22Rv1 (cell line): ENCODE measurements at regions not wholly inside any gene's neighbourhood (a gene's known extent, or its start where the extent isn't known, plus 50 kb on each side); places are given as distances from the start of the nearest gene placed in this dataset.

ENCODE experiments used
- H3K27ac ChIP-seq: fragments of 450-650 bp; 2 replicates; pipeline ENCODE4 v1.5.1; 2017
- CTCF ChIP-seq: fragments of 450-650 bp; IDR thresholded peaks from 2 replicates; pipeline ENCODE4 v1.5.1; 2017; ENCODE audit warnings: mild to moderate bottlenecking
- ZFX ChIP-seq: fragments of 450-650 bp; IDR thresholded peaks from 2 replicates; pipeline ENCODE4 v1.6.1; 2017; ENCODE audit warnings: antibody characterized with exemption, borderline replicate concordance

- TF ChIP-seq ZFX = no peak
- TF ChIP-seq CTCF = no peak
These were observed 188.4 kb downstream of the AEBP2 start for GRCh38 chr12:19627719-19628118.

GRCh38 chr12:19630536-19630935 is 191.2 kb downstream of the AEBP2 start:
- no peak for TF ChIP-seq ZFX
- TF ChIP-seq CTCF = no peak

More at GRCh38 chr12:19627719-19628118, 188.4 kb downstream of the AEBP2 start:
- H3K27ac ChIP-seq = no peak overlapping the region

GRCh38 chr12:19633194-19633593 is 193.9 kb downstream of the AEBP2 start:
- no peak for TF ChIP-seq ZFX

More at GRCh38 chr12:19630536-19630935, 191.2 kb downstream of the AEBP2 start:
- H3K27ac ChIP-seq = no peak overlapping the region

GRCh38 chr12:19633641-19634040 is 194.3 kb downstream of the AEBP2 start:
- no peak overlapping the region for H3K27ac ChIP-seq
- TF ChIP-seq CTCF (no peak), ZFX (no peak)

More at GRCh38 chr12:19633194-19633593, 193.9 kb downstream of the AEBP2 start:
- no peak overlapping the region for H3K27ac ChIP-seq

GRCh38 chr12:19639781-19640415 is 200.6 kb downstream of the AEBP2 start:
- TF ChIP-seq CTCF (no peak), ZFX (no peak)
- no peak overlapping the region for H3K27ac ChIP-seq

- H3K27ac ChIP-seq = no peak overlapping the region
- TF ChIP-seq ZFX = no peak
- TF ChIP-seq CTCF = no peak
These were observed 202.2 kb downstream of the AEBP2 start for GRCh38 chr12:19641235-19642080.

- TF ChIP-seq ZFX = no peak
- no peak overlapping the region for H3K27ac ChIP-seq
These were observed 203.1 kb downstream of the AEBP2 start for GRCh38 chr12:19642345-19642744.

GRCh38 chr12:19643635-19644034 is 204.3 kb downstream of the AEBP2 start:
- H3K27ac ChIP-seq = no peak overlapping the region
- TF ChIP-seq CTCF = peak; percentile 70
- no peak for TF ChIP-seq ZFX
